Activated CD8-positive, alpha-beta T cell treated with anti-CD3 and anti-CD28 coated beads for 36 hours (primary cell): ENCODE measurements at regions not wholly inside any gene's neighbourhood (a gene's known extent, or its start where the extent isn't known, plus 50 kb on each side); places are given as distances from the start of the nearest gene placed in this dataset.

ENCODE experiments used
- ATAC-seq: fragments of 200-7000 bp; cut with Tn5 transposase; one replicate; pipeline ENCODE4 v1.10.0; 2021; ENCODE audit warnings: mild to moderate bottlenecking, moderate library complexity
- CTCF ChIA-PET: fragments of 350-600 bp; sonication (Branson Sonifier 250); formaldehyde crosslinking; loops from one replicate; lab custom pipeline; 2021; ENCODE audit warnings: antibody characterized with exemption; lab: Charles Lee
- POLR2A ChIA-PET: fragments of 350-600 bp; sonication (Branson Sonifier 250); formaldehyde crosslinking; loops from one replicate; lab custom pipeline; 2021; ENCODE audit warnings: antibody characterized with exemption; lab: Charles Lee
- DNase-seq: peaks from one replicate; pipeline ENCODE4 v3.0.0-alpha.2; 2020
- H3K27ac Mint-ChIP-seq: one replicate; pipeline ENCODE4 v1.8.0; 2021; ENCODE audit warnings: mild to moderate bottlenecking, mixed read lengths
- H3K27me3 Mint-ChIP-seq: one replicate; pipeline ENCODE4 v1.8.0; 2021; ENCODE audit warnings: mixed read lengths
- H3K36me3 Mint-ChIP-seq: one replicate; pipeline ENCODE4 v1.8.0; 2021; ENCODE audit warnings: low read depth, mixed read lengths
- H3K4me1 Mint-ChIP-seq: one replicate; pipeline ENCODE4 v1.8.0; 2021; ENCODE audit warnings: low read depth, mixed read lengths
- H3K4me3 Mint-ChIP-seq: one replicate; pipeline ENCODE4 v1.8.0; 2021; ENCODE audit warnings: mild to moderate bottlenecking, moderate library complexity, mixed read lengths
- H3K9me3 Mint-ChIP-seq: one replicate; pipeline ENCODE4 v1.8.0; 2021; ENCODE audit warnings: mixed read lengths
- CTCF ChIP-seq: fragments of 200-600 bp; IDR thresholded peaks from one replicate; pipeline ENCODE4 v1.8.0; 2022; ENCODE audit warnings: antibody characterized with exemption, mild to moderate bottlenecking
- intact Hi-C: fragments of 100-400 bp; cut with micrococcal nuclease; formaldehyde crosslinking; loops from one replicate; pipeline ENCODE4 v1.10.0; 2022

GRCh38 chr22:19579115-19579811 lies 55.1 kb upstream of the CLDN5 start:
- ATAC-seq (no peak), DNase-seq (peak; percentile 32)
- intact Hi-C loops = no loop called here
- no peak for TF ChIP-seq CTCF
- H3K27me3 Mint-ChIP-seq = no peaks in the 10 kb centered on the region
- H3K27ac Mint-ChIP-seq = peak overlapping the region; percentile 78
- peaks cover 41% of the 10 kb centered on the region for H3K4me1 Mint-ChIP-seq
- CTCF ChIA-PET = no interaction called here
- H3K9me3 Mint-ChIP-seq = no peaks in the 10 kb centered on the region
- H3K4me3 Mint-ChIP-seq = no peak overlapping the region
- H3K36me3 Mint-ChIP-seq = no peaks in the 10 kb centered on the region
- POLR2A ChIA-PET = interaction anchor here (0.7 kb wide), 1 partner anchor 14 kb away, joined by 3 read pairs; no protein-coding TSS in a partner anchor

GRCh38 chr22:19579880-19580279 lies 55.7 kb upstream of the CLDN5 start:
- Mint-ChIP-seq H3K4me1 (peaks cover 41% of the 10 kb centered on the region), H3K9me3 (no peaks in the 10 kb centered on the region), H3K4me3 (no peak overlapping the region), H3K27me3 (no peaks in the 10 kb centered on the region), H3K36me3 (no peaks in the 10 kb centered on the region), H3K27ac (peak overlapping the region; percentile 35)
- ChIA-PET CTCF (interaction anchor here (0.7 kb wide), 1 partner anchor 11 kb away, joined by 3 read pairs; no protein-coding TSS in a partner anchor), POLR2A (interaction anchor here (0.7 kb wide), 1 partner anchor 14 kb away, joined by 3 read pairs; no protein-coding TSS in a partner anchor)
- DNase-seq (peak; percentile 64), ATAC-seq (peak; percentile 43)
- intact Hi-C loops = no loop called here
- no peak for TF ChIP-seq CTCF

GRCh38 chr22:19580291-19580890 lies 56.2 kb upstream of the CLDN5 start:
- ChIA-PET POLR2A (no interaction called here), CTCF (interaction anchor here (0.7 kb wide), 1 partner anchor 11 kb away, joined by 3 read pairs; no protein-coding TSS in a partner anchor)
- TF ChIP-seq CTCF = no peak
- Mint-ChIP-seq H3K27ac (peak overlapping the region; percentile 35), H3K4me1 (peaks cover 41% of the 10 kb centered on the region), H3K27me3 (no peaks in the 10 kb centered on the region), H3K4me3 (no peak overlapping the region), H3K9me3 (no peaks in the 10 kb centered on the region), H3K36me3 (no peaks in the 10 kb centered on the region)
- intact Hi-C loops = no loop called here
- ATAC-seq = no peak
- DNase-seq = no peak

GRCh38 chr22:19582033-19582693 lies 58.0 kb upstream of the CLDN5 start:
- POLR2A ChIA-PET = interaction anchor here (1.2 kb wide), 1 partner anchor 52 kb away, joined by 3 read pairs; no protein-coding TSS in a partner anchor
- no peak overlapping the region for H3K27ac Mint-ChIP-seq
- intact Hi-C loops = no loop called here
- CTCF ChIA-PET = no interaction called here
- H3K36me3 Mint-ChIP-seq = no peaks in the 10 kb centered on the region
- DNase-seq (no peak), ATAC-seq (no peak)
- no peak overlapping the region for H3K4me3 Mint-ChIP-seq
- H3K27me3 Mint-ChIP-seq = no peaks in the 10 kb centered on the region
- H3K4me1 Mint-ChIP-seq = peaks cover 32% of the 10 kb centered on the region
- no peak for TF ChIP-seq CTCF
- H3K9me3 Mint-ChIP-seq = no peaks in the 10 kb centered on the region
